ENCODE measurements at regions not wholly inside any gene's neighbourhood (a gene's known extent, or its start where the extent isn't known, plus 50 kb on each side); places are given as distances from the start of the nearest gene placed in this dataset.

DNA sequence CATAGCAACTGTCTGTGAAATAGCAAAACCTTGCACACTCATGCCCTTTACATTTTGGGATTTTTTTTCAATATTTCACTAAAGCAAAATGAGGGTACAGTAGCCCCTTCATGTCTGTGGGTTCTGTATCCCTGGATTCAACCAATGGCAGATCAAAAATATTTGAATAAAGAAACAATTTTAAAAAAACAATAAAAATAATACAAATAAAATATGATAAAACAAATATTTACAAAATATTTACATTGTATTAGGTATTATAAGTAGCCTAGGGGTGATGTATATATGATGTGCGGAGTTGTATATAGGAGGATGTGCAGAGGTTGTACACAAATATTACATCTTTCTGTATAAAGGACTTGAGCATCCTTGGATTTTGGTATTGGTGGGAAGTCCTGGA lies 67.3 kb upstream of the CDH10 start:
- TF ChIP-seq, protein P1, sequence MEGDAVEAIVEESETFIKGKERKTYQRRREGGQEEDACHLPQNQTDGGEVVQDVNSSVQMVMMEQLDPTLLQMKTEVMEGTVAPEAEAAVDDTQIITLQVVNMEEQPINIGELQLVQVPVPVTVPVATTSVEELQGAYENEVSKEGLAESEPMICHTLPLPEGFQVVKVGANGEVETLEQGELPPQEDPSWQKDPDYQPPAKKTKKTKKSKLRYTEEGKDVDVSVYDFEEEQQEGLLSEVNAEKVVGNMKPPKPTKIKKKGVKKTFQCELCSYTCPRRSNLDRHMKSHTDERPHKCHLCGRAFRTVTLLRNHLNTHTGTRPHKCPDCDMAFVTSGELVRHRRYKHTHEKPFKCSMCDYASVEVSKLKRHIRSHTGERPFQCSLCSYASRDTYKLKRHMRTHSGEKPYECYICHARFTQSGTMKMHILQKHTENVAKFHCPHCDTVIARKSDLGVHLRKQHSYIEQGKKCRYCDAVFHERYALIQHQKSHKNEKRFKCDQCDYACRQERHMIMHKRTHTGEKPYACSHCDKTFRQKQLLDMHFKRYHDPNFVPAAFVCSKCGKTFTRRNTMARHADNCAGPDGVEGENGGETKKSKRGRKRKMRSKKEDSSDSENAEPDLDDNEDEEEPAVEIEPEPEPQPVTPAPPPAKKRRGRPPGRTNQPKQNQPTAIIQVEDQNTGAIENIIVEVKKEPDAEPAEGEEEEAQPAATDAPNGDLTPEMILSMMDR (IDR thresholded peaks at IDR 0.05; ENCODE audit: low read depth, low read length): no peak
- TF ChIP-seq, protein P2, sequence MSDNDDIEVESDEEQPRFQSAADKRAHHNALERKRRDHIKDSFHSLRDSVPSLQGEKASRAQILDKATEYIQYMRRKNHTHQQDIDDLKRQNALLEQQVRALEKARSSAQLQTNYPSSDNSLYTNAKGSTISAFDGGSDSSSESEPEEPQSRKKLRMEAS (IDR thresholded peaks at IDR 0.05; ENCODE audit: low read depth, low read length): no peak
- TF ChIP-seq MYC (IDR thresholded peaks at IDR 0.05; ENCODE audit: low read depth, low read length) (no peak), POLR2A (IDR thresholded peaks at IDR 0.05; ENCODE audit: extremely low read depth, insufficient read length) (no peak)

DNA sequence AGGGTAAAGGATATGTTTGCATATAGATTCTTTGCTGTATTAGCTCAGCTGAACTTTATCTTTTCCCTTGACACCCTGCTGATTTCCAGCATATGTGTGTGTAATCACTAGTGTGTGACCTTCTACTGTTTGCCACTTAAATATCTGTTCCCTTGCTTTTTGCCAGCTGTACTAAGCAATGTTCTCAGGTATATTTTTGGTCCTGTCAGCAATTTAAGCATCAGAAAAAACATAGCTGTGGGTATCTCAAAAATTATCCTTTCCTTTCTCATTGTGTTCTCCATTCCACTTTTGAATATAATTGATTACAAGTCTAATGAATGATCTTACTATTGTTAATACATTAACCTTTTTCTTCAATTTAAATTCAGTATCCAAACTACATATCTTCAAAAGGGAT lies 59.2 kb upstream of the CDH10 start:
- DNase-seq (ENCODE audit: low read depth): no peak
- H3K4me3 ChIP-seq (ENCODE audit: low read depth, low read length): no peak overlapping the region
- TF ChIP-seq, protein P1 (IDR thresholded peaks at IDR 0.05; ENCODE audit: low read depth, low read length): no peak

More for the DNA sequence above, 67.3 kb upstream of the CDH10 start:
- no peak for DNase-seq (ENCODE audit: low read depth)
- no peak overlapping the region for H3K4me3 ChIP-seq (ENCODE audit: low read depth, low read length)

Measured in NB4 (cell line).